ENCODE measurements at regions not wholly inside any gene's neighbourhood (a gene's known extent, or its start where the extent isn't known, plus 50 kb on each side); places are given as distances from the start of the nearest gene placed in this dataset.
"Not testable (repeated sequence)": the region's sequence is repeated elsewhere in the genome, so short reads cannot be mapped to it uniquely, and the experiment has no call there.

- DNase-seq (ENCODE audit: insufficient read length, low spot score), result no peak
- no peak for FAIRE-seq
- no peak for TF ChIP-seq POLR2A (IDR thresholded peaks at IDR 0.05; ENCODE audit: low read depth, low read length)
Measured at GRCh38 chr9:75448955-75449354, 360.6 kb downstream of the OSTF1 start.

DNA sequence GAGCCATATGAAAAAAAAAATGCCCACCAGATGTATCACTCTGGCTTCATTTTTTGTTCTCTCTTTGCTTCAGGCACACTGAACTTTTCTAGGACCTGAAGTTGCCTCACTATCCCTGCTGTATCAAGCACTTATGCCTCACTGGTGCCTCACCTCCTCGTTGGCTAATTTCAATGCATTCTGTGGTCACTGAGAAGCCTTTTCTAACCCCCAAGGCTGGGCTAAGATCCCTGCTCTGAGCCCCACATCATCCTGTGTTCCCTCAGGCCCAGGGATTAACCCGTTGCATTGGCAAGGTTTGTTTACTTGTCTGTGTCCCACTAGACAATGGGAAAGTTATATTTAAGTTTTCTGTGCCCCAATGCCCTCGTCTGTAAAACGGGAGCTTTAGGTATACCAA lies 362.7 kb downstream of the OSTF1 start:
- DNase-seq (ENCODE audit: insufficient read length, low spot score) (no peak), FAIRE-seq (no peak)
- TF ChIP-seq POLR2A (IDR thresholded peaks at IDR 0.05; ENCODE audit: low read depth, low read length), result no peak

DNA sequence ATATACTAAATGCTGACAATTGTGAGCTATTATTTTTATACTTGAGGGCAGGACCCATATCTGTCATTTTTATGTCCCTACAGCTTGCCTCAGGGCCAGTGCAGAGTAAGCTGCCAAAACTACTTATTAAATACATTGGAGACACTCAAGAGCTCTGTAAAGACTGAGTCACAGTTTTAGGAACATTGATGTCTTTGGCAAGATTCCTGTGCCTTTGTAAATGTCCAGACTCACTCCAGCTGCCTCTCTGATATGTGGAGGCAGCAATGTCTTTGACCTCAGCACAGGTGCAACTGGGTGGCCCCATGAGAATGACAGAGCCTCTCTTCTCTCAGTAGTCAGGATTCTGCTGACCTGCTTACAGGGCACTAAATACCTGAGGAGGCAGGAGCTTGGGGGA lies 363.2 kb downstream of the OSTF1 start:
- DNase-seq (ENCODE audit: insufficient read length, low spot score) (no peak), FAIRE-seq (no peak)
- TF ChIP-seq POLR2A (IDR thresholded peaks at IDR 0.05; ENCODE audit: low read depth, low read length), result no peak

DNA sequence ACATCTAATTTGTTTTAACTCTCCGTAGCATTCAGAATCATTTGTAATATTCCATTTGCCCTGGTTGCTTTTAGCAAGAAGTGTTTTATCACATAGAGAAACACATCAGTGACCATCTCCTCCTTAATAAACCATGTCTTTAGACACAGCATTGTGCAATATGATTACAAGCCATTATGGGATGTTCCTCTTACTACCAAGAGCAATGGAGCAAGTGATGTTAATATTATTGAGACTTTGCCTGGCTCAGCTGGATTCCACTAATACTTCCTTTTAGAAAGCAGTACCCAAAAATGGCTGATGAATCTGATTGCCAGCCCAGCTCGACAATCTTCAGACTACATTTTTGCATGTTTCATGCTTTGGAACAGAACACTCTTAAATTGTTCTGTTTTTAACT lies 364.2 kb downstream of the OSTF1 start:
- TF ChIP-seq POLR2A (IDR thresholded peaks at IDR 0.05; ENCODE audit: low read depth, low read length), result no peak
- DNase-seq (ENCODE audit: insufficient read length, low spot score) (no peak), FAIRE-seq (no peak)

DNA sequence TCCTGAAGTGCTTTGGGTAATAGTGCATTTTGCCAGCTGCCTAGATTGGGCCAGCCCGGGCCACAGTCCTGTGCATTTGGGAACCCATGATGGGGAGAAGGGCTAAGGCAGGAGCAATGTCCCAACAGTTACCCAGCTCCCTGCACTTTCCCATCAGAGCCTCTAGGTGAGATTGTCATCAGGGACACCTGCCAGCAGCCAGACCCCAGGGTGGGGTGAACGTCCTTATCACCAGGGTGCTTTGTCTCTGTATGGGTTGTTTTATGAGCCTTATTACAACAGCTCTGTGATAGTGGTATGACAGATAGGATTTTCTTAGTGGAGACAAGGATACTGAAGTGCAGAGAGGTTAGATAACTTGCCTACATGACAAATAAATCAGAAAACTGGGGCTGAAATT lies 365.7 kb downstream of the OSTF1 start:
- FAIRE-seq, result no peak
- TF ChIP-seq POLR2A (IDR thresholded peaks at IDR 0.05; ENCODE audit: low read depth, low read length), result no peak
- DNase-seq (ENCODE audit: insufficient read length, low spot score), result no peak

DNA sequence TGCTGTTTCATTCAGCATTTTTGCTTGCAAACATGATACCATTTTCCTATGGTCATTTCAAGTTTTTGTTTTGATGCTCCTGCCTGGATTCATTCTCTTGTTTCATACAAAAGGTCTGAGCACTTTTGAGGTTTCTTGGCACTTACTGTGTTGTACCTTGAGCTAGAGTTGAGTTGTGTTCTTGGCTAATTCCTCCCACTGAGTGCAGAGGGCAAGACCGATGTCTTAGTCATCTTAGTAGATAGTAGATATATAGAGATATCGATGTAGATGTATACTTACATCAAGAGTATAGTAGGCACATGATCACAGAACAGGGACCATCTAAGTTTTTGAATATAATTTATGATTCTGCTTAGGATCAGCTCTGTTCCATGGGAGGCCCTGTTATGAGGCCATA lies 366.6 kb downstream of the OSTF1 start:
- TF ChIP-seq POLR2A (IDR thresholded peaks at IDR 0.05; ENCODE audit: low read depth, low read length), result no peak
- DNase-seq (ENCODE audit: insufficient read length, low spot score) (no peak), FAIRE-seq (no peak)

DNA sequence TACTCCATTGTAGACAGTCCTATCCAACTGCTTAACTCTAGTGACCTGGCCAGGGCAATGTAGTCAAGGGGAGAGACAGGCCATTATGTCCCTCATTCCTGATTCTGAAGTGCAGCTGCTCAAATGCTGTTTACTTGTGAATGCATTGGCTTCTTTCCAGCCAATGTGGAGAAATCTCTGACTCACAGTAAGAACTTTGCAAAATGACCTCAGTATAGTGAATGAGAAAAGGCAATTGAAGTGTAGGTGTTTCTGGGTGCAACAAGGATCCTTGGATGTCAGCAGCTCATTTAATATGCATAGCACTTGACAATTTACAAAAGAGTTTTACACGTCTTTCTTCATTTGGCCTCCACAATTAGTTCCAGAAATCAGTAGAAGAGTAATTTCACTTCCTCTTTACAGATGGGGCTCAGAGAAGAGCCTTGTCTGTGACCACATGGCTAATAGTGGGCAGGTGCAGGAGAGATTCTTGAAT lies 367.2 kb downstream of the OSTF1 start:
- no peak for TF ChIP-seq POLR2A (IDR thresholded peaks at IDR 0.05; ENCODE audit: low read depth, low read length)
- DNase-seq (ENCODE audit: insufficient read length, low spot score), result no peak
- no peak for FAIRE-seq

GRCh38 chr9:75456698-75457097 lies 368.4 kb downstream of the OSTF1 start:
- FAIRE-seq (no peak), DNase-seq (ENCODE audit: insufficient read length, low spot score) (no peak)
- TF ChIP-seq POLR2A (IDR thresholded peaks at IDR 0.05; ENCODE audit: low read depth, low read length), result no peak

GRCh38 chr9:75457474-75458011 lies 369.2 kb downstream of the OSTF1 start:
- FAIRE-seq (no peak), DNase-seq (ENCODE audit: insufficient read length, low spot score) (no peak)
- TF ChIP-seq POLR2A (IDR thresholded peaks at IDR 0.05; ENCODE audit: low read depth, low read length), result no peak

DNA sequence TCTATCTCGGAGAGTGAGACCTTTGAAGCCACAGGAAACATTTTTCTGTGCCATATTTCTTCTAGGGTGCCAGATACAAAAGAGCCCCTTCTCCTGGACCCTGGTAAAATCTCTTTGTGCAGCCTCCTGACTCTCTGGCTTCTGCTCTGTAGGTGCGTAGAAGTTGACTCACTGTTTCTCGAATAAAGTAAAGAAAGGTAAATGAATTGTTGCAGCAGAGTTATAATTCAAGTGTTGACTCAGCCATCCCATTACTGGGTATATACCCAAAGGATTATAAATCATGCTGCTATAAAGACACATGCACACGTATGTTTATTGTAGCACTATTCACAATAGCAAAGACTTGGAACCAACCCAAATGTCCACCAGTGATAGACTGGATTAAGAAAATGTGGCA lies 371.0 kb downstream of the OSTF1 start:
- FAIRE-seq; DNase-seq (ENCODE audit: insufficient read length, low spot score): not testable (repeated sequence)

DNA sequence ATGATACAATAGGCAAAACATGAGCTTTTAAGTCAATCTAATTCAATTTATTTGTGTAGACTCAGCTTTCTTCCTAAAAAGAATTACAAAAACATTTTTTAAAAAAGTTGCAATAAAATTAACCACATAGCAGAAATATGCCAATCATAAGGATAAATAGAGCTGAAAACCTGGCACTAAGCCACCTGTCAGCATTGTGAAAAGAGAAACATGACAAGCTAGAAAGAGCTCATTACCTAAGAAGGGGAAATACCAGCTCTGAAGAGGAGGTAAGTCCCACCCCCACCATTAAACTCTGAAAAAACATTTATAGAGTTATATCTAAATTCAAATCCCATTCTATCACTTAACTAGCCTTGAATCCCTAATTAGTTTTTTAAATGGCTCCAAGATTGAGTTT lies 372.9 kb downstream of the OSTF1 start:
- TF ChIP-seq POLR2A (IDR thresholded peaks at IDR 0.05; ENCODE audit: low read depth, low read length), result no peak
- DNase-seq (ENCODE audit: insufficient read length, low spot score), result no peak
- no peak for FAIRE-seq

DNA sequence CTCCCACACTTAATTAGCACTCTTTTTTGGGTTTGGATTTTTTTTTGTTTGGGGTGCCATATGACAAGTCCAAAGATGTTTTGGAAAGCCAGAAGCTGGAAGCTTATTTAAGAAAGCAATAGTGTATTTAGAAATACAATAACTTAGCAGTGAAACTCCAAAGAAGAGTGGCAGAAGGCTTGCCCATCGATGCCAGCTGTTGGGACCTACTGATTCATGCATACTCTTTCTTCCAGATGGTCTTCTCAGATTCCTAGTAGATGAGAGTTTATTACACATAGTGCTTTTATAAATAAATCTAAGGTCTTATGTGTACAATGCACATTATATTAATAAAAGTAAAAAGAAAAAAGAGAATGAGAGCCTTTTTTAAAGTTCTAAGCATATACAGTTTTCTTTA lies 374.6 kb downstream of the OSTF1 start:
- DNase-seq (ENCODE audit: insufficient read length, low spot score), result no peak
- FAIRE-seq, result no peak
- TF ChIP-seq POLR2A (IDR thresholded peaks at IDR 0.05; ENCODE audit: low read depth, low read length), result no peak

DNA sequence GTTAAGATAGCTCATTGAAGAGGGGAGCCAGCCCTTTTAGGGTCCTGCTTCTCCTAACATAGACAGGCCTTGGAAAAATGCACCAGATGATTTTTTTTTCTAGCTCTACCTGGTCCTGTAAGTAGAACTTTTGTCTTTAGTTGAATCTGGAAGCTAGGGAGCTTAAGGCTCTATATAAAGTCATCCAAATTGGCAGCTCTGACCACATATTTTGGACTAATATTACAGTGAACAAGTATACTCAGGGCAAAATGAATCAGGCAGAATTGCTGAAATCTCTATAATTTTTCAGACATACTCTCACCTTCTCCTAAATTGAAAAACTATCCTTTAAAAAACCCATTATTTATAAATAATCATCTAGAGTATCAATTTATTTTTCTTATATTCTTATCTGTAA lies 375.6 kb downstream of the OSTF1 start:
- no peak for DNase-seq (ENCODE audit: insufficient read length, low spot score)
- no peak for TF ChIP-seq POLR2A (IDR thresholded peaks at IDR 0.05; ENCODE audit: low read depth, low read length)
- no peak for FAIRE-seq

DNA sequence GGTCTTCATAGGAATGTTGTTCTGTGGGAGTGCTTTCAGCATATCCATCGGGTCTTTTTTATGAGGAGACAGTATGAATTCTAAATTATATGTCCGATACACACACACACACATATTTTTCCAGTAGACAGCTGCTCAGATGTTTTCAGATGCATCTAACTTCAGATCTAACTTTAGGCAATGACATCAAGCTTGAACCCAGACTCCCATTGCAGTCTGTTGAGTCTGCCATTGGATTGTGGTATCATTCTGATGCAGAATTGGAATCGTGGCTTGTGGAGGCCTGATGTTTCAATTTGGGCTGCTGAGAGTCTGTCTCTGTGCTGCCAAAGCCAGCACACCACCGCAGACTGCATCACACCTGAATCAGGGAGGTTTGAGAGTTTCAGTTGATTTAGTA lies 376.4 kb downstream of the OSTF1 start:
- DNase-seq (ENCODE audit: insufficient read length, low spot score), result no peak
- TF ChIP-seq POLR2A (IDR thresholded peaks at IDR 0.05; ENCODE audit: low read depth, low read length), result no peak
- no peak for FAIRE-seq

- no peak for FAIRE-seq
- no peak for TF ChIP-seq POLR2A (IDR thresholded peaks at IDR 0.05; ENCODE audit: low read depth, low read length)
- no peak for DNase-seq (ENCODE audit: insufficient read length, low spot score)
Measured at GRCh38 chr9:75467142-75467541, 378.8 kb downstream of the OSTF1 start.

- FAIRE-seq (no peak), DNase-seq (ENCODE audit: insufficient read length, low spot score) (no peak)
- TF ChIP-seq POLR2A (IDR thresholded peaks at IDR 0.05; ENCODE audit: low read depth, low read length), result no peak
Measured at GRCh38 chr9:75471549-75472114, 383.3 kb downstream of the OSTF1 start.
